Fibroblast of lung (primary cell): ENCODE measurements at regions not wholly inside any gene's neighbourhood (a gene's known extent, or its start where the extent isn't known, plus 50 kb on each side); places are given as distances from the start of the nearest gene placed in this dataset.

Experiments used
- EZH2 ChIP-seq: IDR thresholded peaks from 2 replicates; pipeline ENCODE4 v1.5.1; 2012; ENCODE audit warnings: low read length, control low read depth, mild to moderate bottlenecking; ENCODE audit errors: missing control alignments
- TF ChIP-seq, protein P1 (sequence below), 2 donors: IDR thresholded peaks in 1 of 2; conservative IDR thresholded peaks in 1 of 2; 1 replicate in 1 of 2; 2 replicates in 1 of 2; pipeline ENCODE4 v1.5.1; 2011 to 2012; ENCODE audit warnings: low read length in 2 of 2, control low read depth in 1 of 2, inconsistent platforms in 1 of 2, low read depth in 1 of 2, mild to moderate bottlenecking in 1 of 2

DNA sequence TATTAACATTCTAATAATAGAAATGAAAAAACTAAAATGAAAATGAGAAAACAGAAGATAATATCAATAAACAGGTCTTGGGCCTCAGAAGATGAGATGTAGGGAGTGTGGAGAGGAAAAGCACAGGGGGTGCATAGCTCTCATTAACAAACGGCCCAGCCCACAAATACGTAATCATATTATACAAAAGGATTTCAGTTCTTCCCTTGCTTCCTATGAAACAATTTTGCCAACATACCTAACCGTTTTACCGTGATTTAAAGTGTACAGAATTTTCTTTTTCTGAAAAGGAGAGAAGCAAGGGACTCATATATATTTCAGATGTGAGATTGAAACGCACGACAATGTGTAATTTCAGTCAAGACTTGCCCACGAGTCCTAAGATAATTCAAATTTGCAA, 136.0 kb downstream of the HFE start:
- TF ChIP-seq, protein P1, sequence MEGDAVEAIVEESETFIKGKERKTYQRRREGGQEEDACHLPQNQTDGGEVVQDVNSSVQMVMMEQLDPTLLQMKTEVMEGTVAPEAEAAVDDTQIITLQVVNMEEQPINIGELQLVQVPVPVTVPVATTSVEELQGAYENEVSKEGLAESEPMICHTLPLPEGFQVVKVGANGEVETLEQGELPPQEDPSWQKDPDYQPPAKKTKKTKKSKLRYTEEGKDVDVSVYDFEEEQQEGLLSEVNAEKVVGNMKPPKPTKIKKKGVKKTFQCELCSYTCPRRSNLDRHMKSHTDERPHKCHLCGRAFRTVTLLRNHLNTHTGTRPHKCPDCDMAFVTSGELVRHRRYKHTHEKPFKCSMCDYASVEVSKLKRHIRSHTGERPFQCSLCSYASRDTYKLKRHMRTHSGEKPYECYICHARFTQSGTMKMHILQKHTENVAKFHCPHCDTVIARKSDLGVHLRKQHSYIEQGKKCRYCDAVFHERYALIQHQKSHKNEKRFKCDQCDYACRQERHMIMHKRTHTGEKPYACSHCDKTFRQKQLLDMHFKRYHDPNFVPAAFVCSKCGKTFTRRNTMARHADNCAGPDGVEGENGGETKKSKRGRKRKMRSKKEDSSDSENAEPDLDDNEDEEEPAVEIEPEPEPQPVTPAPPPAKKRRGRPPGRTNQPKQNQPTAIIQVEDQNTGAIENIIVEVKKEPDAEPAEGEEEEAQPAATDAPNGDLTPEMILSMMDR (conservative IDR thresholded peaks at IDR 0.05 in 1 of 2, IDR thresholded peaks at IDR 0.05 in 1 of 2; ENCODE audit: low read depth in 1 of 2, low read length in 2 of 2): no peak
- TF ChIP-seq EZH2: no peak
